GM18951 (cell line): ENCODE measurements at regions not wholly inside any gene's neighbourhood (a gene's known extent, or its start where the extent isn't known, plus 50 kb on each side); places are given as distances from the start of the nearest gene placed in this dataset.

Source experiments
- POLR2A ChIP-seq: IDR thresholded peaks from 4 replicates; pipeline ENCODE4 v1.6.1; 2011; ENCODE audit warnings: mild to moderate bottlenecking; ENCODE audit not compliant: insufficient read length, insufficient read depth; ENCODE audit errors: extremely low read depth
- in situ Hi-C: fragments of 300-500 bp; cut with MboI; formaldehyde crosslinking; loops from one replicate; pipeline ENCODE4 v1.12.0; 2022; ENCODE audit warnings: low sequenced_read_pairs, mixed read lengths, inconsistent platforms; ENCODE audit not compliant: unreplicated experiment

DNA sequence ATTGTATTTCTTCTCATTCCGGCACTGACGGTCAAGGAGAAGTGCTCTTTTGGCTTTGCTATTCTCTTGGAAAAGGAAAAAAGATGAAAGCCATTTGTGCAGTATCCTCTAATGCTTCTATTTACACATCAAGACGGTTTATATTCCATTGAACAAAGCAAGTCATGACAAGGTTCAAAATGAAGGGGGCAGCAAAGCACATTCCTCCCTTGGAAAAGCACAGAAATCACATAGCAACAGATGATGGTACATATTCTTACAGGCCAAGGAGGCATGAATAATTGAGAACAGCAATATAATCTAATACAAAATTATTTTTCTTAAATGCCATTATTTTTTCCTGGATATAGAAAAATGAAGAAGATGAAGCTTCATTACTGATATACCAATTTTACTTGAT lies 508.2 kb upstream of the JAG1 start:
- in situ Hi-C loops: no loop called here
- TF ChIP-seq POLR2A: no peak

DNA sequence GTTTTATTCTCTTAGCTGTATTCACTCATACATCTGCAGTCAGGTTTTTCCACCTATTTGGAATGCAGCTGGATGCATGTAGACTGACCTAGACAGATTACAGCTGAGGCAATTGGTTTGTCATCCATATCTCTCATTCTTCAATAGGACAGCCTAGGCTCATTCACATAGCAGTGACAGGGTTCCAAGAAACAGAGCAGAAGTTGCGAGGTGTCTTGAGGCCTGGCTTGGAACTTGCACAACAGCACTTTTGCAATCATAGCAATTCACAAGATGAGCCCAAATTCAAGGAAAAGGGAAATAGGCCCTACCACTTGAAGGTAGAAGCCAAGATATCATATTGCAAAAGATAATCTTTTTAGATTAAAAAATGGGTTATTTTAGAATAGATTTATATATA lies 508.9 kb upstream of the JAG1 start:
- in situ Hi-C loops: no loop called here

DNA sequence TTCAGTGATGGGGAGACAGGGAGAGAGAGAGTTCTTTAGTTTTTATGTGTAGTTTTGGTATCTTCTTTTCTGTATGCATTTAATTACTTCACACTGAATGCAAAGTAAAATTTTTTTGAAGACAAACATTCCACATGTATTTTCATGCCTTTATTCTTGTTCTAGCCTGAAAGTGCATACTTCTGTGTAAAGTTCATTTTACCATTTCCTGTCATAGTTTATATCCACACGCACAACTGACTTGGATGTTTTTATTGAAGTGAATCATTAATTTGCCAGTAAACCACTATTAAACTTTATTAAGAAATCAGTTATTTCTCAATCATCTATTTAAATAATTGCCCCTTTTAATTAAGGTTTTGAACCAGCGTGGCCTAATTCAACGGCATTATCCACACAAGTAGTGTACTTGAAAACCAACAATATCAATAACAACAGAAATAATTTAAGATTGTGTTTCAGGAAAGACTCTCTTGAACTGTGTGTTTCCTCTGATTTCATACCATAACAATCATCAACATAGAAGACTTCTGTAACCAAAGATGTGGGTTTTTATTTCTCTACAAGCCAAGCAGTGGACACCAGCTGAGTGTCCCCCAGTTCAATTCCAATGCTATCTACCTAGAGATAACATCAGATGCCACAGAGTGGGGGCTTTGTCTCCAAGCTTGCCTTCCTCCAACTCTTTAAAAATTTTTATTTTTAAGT lies 512.7 kb upstream of the JAG1 start:
- TF ChIP-seq POLR2A: no peak
- in situ Hi-C loops: no loop called here

More for the DNA sequence above, 508.9 kb upstream of the JAG1 start:
- no peak for TF ChIP-seq POLR2A

DNA sequence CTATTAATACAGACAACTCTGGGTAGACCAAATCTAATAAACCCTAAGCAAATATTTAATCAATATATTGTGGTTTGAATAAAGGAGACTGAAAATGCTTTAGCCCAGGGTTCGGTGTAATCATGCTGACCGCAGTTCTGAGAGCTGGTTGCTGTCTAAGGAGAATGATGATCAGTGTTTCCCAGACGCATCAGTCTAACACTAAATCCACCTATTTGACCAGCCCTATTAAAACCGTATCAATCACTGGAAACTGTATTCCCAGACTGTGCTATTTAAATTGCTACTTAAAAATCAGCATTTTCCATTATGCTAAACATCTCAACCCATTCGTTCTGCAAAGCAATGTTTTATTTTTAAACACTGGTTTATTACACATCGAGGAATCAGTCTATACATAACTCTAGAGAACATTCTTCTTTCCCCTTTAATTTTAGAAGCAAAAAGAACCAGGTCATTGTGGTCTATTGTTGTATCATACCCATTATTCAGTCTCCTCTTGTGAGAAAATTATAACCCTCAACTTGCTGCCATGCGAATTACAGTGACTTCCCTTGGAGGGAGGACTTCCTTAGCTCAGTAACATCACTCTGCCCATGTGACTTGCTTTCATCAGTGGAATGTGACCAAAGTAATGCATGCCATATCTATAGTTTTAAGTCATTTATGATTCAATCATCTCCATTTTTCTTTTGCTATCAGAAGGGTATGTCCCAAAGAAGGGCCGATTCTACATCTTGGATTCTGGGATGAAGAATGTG lies 515.2 kb upstream of the JAG1 start:
- TF ChIP-seq POLR2A: no peak
- in situ Hi-C loops: no loop called here

DNA sequence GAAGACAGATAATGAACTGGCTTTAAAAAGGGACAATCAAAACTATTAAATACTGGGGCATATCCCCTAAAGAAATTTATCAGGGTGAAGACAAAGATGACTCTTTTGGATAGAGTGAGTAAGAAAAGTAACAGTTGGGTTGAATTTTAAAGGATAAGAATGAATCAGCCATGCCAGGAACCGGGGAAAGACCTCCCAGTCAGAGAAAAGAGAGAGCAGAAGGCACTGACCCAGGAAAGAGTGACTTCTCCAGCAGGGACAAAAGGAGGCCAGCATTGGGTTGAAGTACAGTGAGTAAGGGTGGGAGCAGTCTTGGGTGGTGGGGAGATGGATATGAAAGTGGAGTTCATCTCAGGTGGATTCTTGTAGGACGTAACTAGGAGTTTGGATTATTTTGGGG lies 516.9 kb upstream of the JAG1 start:
- in situ Hi-C loops: no loop called here
- TF ChIP-seq POLR2A: no peak

DNA sequence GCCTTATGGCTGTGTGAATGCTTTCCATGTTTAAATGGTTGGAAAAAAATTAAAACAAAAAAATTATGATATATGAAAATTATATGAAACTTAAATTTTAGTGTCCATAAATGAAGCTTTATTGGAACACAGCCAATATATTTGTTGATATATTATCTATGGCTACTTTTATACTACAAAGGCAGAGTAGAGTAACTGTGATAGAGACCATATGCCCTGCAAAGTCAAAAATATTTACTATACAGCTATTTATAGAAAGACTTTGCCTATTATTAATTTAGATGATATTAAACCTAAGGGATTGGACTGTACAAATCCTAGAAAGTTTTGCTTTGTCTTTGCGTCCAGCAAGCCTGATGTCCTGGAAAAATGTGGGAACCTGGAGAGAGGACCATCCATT lies 518.3 kb upstream of the JAG1 start:
- in situ Hi-C loops: no loop called here
- TF ChIP-seq POLR2A: no peak

DNA sequence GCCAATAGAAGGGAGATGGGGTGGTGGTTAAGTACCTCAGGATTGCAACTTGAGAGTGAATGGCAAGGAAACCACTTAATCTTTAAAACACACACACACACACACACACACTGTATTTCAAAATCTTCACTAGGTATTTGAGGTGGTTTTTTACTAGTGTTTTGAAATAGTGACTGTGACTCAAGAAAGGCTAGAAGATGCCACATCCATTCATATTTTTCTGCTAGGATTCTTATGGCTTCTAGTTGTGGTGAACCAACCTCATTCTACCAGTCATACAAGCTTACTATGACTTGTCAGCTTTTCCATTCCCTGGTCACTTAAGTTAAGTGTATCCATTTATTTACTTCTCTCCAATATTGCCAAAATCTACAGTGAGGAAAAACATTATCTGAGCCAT lies 519.4 kb upstream of the JAG1 start:
- in situ Hi-C loops: no loop called here
- no peak for TF ChIP-seq POLR2A

DNA sequence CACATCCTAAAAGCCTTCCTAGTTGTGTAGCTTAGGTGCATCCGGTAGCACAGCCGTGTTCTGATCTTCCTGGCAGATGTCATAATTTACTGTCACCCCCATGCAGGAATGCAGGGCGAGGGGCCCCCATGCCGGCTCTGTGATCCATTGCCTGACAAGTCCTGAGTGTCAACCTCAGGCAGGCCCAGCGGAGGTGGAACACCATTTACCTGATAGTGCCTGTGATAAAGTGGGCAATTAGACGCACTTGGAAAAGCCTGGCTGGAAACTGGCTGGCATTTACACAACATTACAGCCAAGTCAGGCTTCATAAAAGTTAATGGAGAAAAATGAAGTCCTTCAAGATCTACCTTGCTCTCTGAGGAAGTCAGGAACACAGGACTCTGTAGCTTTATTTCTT lies 521.4 kb upstream of the JAG1 start:
- TF ChIP-seq POLR2A: no peak

DNA sequence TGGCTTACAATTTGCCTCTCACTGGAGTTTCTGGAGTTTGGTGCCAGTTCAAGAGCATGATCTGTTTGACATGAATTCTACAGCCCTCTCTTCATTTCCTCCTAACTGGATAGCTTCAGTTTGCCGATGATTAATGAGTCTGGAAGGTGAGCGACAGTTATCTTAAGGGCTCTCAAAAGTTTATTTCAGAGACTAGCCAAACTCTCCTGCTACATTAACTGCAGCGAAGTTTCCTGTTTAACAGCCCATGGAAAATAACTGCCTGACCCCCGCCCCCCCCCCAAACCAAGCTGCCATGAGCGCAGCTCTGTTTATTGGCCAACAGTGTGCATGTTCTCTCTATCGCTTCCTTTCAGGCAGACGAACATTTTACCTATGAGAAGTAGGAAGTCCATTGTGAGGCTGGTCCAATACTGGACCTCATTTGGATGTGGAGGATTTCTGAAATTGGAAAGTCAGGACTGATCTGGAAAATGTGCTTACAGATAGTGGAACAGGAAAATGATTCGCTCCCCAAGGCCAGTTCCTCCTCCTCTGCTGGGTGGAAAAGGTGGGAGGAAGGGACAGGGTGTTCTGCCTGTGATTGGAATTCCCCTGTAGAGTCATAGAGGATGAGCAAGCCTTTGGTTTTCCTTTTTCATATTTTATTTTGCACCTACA lies 522.2 kb upstream of the JAG1 start:
- no peak for TF ChIP-seq POLR2A
- in situ Hi-C loops: no loop called here

More for the DNA sequence above, 521.4 kb upstream of the JAG1 start:
- in situ Hi-C loops: no loop called here

DNA sequence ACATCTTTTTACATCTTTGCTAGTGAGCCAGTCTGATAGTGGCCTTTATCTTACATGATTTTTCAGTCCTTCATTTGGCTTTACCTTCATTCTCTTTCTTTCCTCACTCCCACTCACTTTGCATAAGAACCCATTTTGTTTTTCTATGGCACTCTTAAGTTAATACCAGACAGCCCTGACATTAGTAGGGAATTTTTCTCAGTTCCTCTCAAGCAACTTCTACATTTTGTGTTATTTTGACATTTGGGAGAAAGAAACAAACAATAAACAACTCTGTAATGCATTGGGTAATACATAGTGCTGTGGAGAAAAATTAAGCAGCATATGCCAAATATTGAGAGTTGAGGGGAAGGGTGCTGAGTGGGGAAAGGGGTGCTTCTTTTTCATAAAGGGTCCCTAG lies 524.1 kb upstream of the JAG1 start:
- TF ChIP-seq POLR2A: no peak
- in situ Hi-C loops: no loop called here

DNA sequence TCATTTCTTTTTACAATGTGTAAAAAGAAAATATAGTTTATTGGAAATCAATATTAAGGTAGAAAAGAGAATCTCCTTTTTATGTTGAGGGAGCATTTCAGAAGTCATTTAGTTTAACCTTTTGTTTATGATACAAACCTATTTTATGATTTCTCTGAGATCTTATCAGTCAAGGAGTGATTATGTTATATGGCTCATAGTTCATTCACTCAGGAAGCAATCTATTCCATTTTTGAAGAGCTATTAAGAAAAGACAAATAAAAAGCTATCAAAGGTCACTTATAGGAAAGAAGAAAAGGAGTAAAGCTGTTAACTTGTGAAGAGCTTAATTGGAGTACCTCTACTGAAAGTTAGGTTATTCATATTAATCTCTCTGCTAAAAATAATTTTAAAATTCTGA lies 526.6 kb upstream of the JAG1 start:
- in situ Hi-C loops: no loop called here
- TF ChIP-seq POLR2A: no peak

DNA sequence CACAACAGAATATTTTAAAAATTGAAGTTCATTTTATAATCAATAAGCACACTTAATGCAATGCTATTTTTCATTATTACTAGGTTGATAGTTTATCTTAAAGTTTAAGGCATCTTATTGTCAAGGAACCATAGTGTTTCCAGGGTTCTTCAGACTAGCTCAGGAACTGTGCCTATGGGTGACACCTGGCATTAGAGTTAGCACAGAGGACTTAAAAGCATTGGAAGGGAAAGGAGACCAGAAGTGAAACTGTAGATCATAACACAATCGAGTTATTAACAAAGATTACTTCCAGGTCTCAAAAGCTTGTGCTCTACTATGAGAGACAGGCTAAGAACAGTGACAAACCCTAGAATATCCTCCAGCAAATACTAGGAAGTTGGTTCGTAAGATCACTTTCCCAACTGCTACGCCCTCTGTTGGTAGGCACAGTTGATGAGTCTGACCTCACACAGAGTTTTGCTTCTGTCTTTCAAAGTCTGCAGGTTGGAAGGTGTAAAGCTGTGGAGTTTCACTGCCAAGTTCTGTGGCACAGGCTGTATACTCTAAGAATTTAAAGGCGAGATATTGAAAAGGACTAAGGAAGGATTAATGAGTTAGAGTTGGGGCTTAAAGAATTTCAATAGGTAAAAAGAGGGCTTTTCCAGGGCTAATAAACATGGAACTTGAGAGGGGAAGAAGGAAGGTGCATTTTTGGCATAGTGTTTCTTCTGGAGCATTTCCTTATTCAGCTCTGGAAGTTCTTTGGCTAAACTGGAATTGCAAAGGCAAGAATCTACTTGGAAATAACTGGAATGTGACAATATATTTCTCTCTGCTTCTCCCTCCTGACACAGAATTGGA lies 531.3 kb upstream of the JAG1 start:
- TF ChIP-seq POLR2A: no peak
- in situ Hi-C loops: no loop called here
